ENCODE measurements at regions not wholly inside any gene's neighbourhood (a gene's known extent, or its start where the extent isn't known, plus 50 kb on each side); places are given as distances from the start of the nearest gene placed in this dataset.

DNA sequence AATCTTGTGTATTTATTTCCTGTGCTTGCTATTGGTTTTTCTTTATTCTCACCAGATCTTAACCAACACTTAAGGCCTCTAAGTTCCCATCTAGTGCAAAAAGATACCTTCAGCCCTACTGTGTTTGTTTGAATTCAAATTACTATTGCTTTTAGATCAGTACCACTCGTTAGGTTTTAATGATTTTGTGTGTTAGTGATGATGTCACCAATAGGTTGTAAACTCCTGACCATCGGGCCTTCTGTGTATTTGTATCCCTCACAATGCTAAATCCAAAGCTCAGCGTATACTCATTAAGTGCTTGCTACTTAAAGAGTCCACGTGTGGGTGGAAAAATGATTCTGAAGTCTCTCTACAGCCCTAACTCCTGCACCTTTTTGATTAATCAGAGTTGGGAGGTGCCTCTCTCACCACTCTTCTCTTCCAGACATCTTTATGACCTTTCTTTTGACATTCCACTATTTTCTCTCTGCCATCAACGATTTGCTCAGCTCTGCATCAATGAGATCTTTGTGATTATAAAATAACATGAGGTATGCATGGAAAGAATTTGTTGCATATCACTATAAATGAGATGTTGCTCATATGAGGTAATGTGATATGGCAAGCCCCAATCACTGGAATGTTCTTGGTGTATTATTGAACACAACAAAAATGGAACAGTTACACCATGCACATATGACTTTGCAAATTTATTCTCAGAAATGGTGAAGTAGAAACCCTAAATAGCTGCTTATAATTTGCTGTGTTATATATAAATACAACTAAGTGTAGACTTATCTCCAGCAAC lies 55.1 kb upstream of the LAMA2 start:
- DNase-seq = no peak

DNA sequence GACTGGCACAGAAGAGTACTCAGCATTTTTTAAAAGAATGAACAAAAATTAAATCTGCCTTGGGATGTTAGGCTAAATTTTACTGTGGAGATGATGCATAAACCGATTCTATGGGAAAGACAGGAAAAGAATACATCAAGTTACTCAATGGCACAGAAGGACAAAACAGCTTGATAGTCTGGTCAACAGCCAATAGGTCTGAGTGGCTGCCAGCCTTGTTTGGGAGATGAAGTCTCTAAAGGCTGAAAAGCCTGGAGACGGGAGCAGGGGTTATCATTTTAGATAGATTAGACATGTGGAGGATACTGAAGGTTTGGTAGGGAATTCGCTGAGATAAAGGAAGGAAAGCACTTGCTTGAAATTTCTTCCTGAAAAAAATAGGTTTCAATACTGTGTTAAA lies 56.3 kb upstream of the LAMA2 start:
- no peak for DNase-seq

GRCh38 chr6:128822271-128822670 lies 60.7 kb upstream of the LAMA2 start:
- no peak for DNase-seq

DNA sequence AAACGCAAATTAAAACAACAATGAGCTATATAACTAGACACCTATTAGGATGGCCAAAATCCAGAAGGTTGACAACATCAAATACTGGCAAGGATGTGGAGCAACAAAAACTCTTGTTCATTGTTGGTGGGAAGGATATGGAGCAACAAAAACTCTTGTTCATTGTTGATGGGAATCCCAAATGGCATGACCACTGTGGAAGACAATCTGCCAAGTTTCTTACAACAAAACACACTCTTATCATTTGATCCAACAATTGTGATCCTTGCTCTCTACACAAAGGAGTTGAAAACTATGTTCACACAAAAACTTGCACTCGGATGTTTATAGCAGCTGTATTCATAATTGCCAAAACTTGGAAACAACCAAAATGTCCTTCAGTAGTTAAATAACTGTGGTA lies 61.8 kb upstream of the LAMA2 start:
- no peak for DNase-seq

GRCh38 chr6:128808856-128809255 lies 74.1 kb upstream of the LAMA2 start:
- no peak for DNase-seq

DNA sequence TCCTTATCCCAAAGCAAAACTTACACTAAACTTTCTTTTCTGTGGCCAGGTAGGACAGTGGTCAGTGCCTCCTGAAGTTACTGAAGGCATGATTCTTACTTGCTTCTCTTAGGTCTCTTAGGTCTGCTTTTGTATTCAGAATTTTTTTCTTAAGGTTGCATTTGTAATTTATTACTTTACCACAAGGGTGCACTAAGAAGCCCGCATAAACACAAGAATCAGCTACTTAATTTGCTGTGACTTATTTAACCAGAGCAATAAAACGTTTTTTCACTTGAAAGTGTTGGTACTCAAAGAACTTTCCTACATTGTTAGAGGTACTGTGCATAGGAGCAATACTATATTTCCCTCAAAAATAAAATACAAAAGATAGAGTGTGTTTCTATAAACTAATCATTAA lies 75.4 kb upstream of the LAMA2 start:
- DNase-seq = peak; percentile 8 to 19

DNA sequence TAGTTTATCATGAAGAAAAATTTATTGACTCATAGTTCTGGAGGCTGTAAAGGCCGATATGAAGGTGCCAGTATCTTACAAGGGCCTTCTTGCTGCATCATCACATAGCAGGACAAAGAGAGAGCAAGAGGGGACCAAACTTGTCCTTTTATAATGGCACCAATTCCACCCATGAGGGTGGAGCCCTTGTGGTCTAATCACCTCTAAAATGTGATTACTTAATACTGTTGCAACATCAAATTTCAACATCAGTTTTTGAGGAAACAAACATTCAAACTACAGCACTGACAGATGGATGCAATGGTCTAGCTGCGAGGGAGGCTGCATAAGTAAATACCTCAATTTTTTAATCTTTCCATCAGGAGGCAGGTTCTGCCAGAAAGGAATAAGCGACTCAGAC lies 76.7 kb upstream of the LAMA2 start:
- peak; percentile 5 to 6 for DNase-seq

DNA sequence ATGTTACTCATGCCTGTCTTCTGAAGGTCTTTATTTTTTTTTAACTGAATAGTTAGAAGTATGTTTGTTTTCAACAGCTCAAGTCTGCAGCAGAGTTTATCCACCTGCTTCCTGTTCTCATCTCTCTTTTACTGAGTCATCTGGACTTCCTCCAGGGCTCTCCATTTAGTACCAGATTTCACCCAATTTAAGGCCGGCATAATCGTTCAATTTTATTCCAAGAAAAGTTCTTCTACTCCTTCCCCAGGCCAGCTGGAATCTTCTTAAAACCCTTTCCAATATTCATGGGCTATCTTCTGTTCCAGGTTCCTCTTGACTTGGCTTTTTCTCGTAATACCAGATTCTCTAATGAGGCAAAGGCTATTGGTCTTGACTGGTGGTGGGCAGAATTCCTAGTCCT lies 79.0 kb upstream of the LAMA2 start:
- no peak for DNase-seq

GRCh38 chr6:128801621-128802020 lies 81.3 kb upstream of the LAMA2 start:
- no peak for DNase-seq

- no peak for DNase-seq
Observed at GRCh38 chr6:128784266-128784665, 98.7 kb upstream of the LAMA2 start.

DNA sequence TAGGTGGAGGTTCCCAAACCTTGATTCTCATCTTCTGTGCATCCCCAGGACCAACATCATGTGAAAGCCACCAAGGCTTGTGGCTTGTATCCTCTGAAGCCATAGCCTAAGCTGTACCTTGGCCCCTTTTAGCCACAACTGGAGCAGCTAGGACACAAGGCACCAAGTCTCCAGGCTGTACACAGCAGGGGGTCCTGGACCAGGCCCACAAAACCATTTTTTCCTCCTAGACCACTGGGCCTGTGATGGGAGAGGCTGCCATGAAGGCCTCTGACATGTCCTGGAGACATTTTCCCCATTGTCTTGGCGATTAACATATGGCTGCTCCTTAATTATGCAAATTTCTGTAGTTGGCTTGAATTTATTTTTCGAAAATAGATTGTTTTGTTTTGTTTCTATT lies 114.8 kb upstream of the LAMA2 start:
- no peak for DNase-seq

DNA sequence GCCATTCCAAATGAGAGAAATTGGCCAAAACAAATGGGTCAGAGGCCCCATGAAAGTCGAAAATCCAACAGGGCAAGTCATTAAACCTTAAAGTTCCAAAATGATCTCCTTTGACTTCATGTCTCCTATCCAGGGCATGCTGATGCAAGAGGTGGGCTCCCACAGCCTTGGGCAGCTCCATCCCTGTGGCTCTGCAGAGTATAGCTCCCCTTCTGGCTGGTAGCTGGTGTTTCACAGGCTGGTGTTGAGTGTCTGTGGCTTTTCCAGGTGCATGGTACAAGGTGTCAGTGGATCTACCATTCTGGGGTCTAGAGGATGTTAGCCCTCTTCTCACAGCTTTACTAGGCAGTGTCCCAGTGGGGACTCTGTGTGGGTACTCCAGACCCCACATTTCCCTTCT lies 115.2 kb upstream of the LAMA2 start:
- no peak for DNase-seq

DNA sequence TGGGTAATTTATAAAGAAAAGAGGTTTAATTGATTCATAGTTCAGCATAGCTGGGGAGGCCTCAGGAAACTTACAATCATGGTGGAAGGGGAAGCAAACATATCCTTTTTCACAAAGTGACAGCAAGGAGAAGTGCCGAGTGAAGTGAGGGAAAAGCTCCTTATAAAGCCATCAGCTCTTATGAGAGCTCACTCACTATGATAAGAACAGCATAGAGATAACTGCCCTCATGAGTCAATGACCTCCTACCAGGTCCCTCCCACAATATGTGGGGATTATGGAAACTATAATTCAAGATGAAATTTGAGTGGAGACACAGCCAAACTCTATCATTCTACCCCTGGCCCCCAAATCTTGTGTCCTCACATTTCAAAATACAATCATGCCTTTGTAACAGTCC lies 115.8 kb upstream of the LAMA2 start:
- no peak for DNase-seq

- no peak for DNase-seq
Observed at GRCh38 chr6:128763599-128764300, 119.2 kb upstream of the LAMA2 start.

DNA sequence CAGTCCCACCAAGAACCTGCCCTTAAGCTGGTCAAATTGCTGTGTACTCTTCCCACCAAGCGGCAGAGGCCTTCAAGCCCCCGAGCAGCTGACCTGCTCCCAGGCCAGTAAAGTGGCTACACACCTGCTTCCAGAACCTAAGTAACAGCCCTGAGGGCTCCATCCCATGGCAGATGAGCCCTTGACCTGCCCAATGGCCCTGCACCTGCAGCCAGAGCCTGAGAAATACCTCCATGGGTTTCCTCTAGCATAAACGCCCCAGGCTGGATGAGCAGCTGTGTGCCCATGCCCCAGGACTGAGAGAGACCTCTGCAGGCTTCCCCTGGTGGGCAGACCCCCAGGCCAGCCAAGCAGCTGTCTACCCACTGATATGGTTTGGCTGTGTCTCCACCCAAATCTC lies 123.0 kb upstream of the LAMA2 start:
- no peak for DNase-seq

- no peak for DNase-seq
Observed at GRCh38 chr6:128759447-128759846, 123.5 kb upstream of the LAMA2 start.

DNA sequence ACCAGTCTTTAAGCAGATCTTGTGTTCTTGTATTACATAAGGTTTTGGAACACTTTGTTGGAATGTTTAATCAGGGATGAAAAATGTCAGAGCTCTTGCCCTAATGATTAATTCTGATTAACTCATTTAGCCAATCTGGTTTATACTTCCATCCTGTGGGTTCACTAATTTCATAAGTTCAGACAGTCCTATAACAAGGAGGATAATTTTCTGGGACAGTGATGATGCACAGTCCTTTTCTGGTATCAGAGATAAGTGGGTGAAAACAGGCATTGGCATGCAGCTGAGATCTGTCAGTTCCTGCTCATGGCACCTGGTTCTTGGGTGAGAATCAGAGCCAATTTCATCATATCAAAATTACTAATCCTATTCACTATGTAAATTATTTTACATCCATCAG lies 125.0 kb upstream of the LAMA2 start:
- DNase-seq = no peak

DNA sequence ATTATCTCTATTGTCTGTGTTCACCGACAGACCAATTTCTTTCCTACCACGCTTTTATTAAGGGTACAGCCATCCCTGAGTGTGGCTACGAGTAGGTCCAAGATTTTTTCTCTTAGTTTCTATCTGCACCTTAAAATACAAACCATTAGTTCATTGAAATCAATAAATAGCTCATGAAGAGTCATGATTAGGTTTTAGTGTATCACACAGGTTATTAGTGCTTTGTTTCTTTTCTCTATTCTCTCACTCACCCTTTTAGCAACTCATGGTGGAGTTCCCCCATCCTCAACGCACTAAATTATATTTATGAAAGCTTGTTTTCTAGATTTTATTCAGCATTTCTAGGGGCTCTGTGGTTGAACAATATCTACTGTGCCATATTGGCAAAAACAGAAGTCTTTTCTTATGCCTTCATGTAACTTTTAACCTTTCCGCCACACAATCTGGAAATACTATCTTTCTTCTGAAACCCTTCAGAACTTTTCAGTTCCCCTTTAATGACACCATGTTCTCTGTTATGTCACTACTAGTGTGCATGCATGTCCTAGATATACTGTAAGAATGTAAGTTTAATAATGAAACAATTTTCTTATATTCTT lies 128.2 kb upstream of the LAMA2 start:
- DNase-seq = no peak

GRCh38 chr6:128743974-128744765 lies 138.8 kb upstream of the LAMA2 start:
- no peak for DNase-seq

GRCh38 chr6:128742900-128743299 lies 140.0 kb upstream of the LAMA2 start:
- DNase-seq = no peak

GRCh38 chr6:128740951-128741350 lies 142.0 kb upstream of the LAMA2 start:
- no peak for DNase-seq

- no peak for DNase-seq
Observed at GRCh38 chr6:128739112-128739511, 143.8 kb upstream of the LAMA2 start.
